MCF 10A (cell line): ENCODE measurements at regions not wholly inside any gene's neighbourhood (a gene's known extent, or its start where the extent isn't known, plus 50 kb on each side); places are given as distances from the start of the nearest gene placed in this dataset.

Experiments used
- BruUV-seq: library from RNA; stranded (reverse); fragments of 400-500 nt; replicated peaks from 2 replicates; lab custom pipeline; 2021; lab: Mats Ljungman, UMichigan
- CTCF ChIA-PET: fragments of 300-600 bp; sonication (Branson Sonifier 250); formaldehyde crosslinking; extraction: SDS; loops from one replicate; lab custom pipeline; 2021; ENCODE audit warnings: antibody characterized with exemption, inconsistent platforms; lab: Yijun Ruan, JAX
- POLR2A ChIA-PET: fragments of 300-600, 350-650 bp; sonication (Branson Sonifier 250); formaldehyde crosslinking; extraction: SDS; loops from one replicate; lab custom pipeline; 2020; ENCODE audit warnings: antibody characterized with exemption, inconsistent platforms; lab: Yijun Ruan, JAX
- DNase-seq: peaks from one replicate; pipeline ENCODE4 v3.0.0-alpha.2; 2018; ENCODE audit not compliant: unreplicated experiment
- H3K27ac Mint-ChIP-seq: one replicate; pipeline ENCODE4 v1.8.0; 2022; ENCODE audit warnings: mild to moderate bottlenecking, low read depth, mixed read lengths; ENCODE audit not compliant: unreplicated experiment
- H3K27me3 Mint-ChIP-seq: one replicate; pipeline ENCODE4 v1.8.0; 2022; ENCODE audit warnings: mixed read lengths; ENCODE audit not compliant: insufficient read depth, unreplicated experiment
- H3K36me3 Mint-ChIP-seq: one replicate; pipeline ENCODE4 v1.8.0; 2022; ENCODE audit warnings: mild to moderate bottlenecking, moderate library complexity, mixed read lengths; ENCODE audit not compliant: insufficient read depth, unreplicated experiment
- H3K4me1 Mint-ChIP-seq: one replicate; pipeline ENCODE4 v1.8.0; 2022; ENCODE audit warnings: mixed read lengths; ENCODE audit not compliant: insufficient read depth, unreplicated experiment
- H3K4me3 Mint-ChIP-seq: one replicate; pipeline ENCODE4 v1.8.0; 2022; ENCODE audit warnings: mild to moderate bottlenecking, moderate library complexity, mixed read lengths; ENCODE audit not compliant: unreplicated experiment
- H3K9me3 Mint-ChIP-seq: one replicate; pipeline ENCODE4 v1.8.0; 2022; ENCODE audit warnings: mixed read lengths; ENCODE audit not compliant: unreplicated experiment
- intact Hi-C: fragments of 100-400 bp; cut with micrococcal nuclease; formaldehyde crosslinking; loops from 2 replicates; pipeline ENCODE4 v1.14.1; 2022
- TF ChIP-seq, protein P1 (sequence below): fragments of 200-600 bp; IDR thresholded peaks from one replicate; pipeline ENCODE4 v1.8.0; 2022; ENCODE audit warnings: antibody characterized with exemption, mild to moderate bottlenecking; ENCODE audit not compliant: unreplicated experiment

DNA sequence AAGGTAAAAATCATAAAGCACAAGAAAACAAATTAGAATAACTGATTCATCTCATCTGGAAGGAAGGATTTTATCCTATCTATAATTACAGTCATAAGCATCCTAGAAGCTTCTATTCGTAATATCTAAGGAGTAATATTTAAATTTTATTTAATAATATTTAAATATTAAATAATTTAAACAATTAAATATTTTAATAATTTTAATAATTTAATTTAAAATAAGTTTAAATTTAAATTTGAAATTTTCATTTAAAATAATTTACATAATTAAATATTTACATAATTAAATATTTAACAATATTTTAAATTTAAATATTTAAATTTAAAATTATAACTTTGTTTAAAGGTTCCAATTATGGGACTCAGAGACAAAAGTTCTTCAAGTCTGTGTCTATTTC is 127.5 kb upstream of the GK2 start:
- no peaks in the 10 kb centered on the region for H3K36me3 Mint-ChIP-seq
- TF ChIP-seq, protein P1, sequence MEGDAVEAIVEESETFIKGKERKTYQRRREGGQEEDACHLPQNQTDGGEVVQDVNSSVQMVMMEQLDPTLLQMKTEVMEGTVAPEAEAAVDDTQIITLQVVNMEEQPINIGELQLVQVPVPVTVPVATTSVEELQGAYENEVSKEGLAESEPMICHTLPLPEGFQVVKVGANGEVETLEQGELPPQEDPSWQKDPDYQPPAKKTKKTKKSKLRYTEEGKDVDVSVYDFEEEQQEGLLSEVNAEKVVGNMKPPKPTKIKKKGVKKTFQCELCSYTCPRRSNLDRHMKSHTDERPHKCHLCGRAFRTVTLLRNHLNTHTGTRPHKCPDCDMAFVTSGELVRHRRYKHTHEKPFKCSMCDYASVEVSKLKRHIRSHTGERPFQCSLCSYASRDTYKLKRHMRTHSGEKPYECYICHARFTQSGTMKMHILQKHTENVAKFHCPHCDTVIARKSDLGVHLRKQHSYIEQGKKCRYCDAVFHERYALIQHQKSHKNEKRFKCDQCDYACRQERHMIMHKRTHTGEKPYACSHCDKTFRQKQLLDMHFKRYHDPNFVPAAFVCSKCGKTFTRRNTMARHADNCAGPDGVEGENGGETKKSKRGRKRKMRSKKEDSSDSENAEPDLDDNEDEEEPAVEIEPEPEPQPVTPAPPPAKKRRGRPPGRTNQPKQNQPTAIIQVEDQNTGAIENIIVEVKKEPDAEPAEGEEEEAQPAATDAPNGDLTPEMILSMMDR = no peak
- H3K4me3 Mint-ChIP-seq = no peak overlapping the region
- DNase-seq = no peak
- no peak overlapping the region for H3K27ac Mint-ChIP-seq
- no TSS peak for BruUV-seq
- peaks cover 29% of the 10 kb centered on the region for H3K27me3 Mint-ChIP-seq
- H3K9me3 Mint-ChIP-seq = no peaks in the 10 kb centered on the region
- intact Hi-C loops = no loop called here
- CTCF ChIA-PET = no interaction called here
- no peaks in the 10 kb centered on the region for H3K4me1 Mint-ChIP-seq
- POLR2A ChIA-PET = no interaction called here

DNA sequence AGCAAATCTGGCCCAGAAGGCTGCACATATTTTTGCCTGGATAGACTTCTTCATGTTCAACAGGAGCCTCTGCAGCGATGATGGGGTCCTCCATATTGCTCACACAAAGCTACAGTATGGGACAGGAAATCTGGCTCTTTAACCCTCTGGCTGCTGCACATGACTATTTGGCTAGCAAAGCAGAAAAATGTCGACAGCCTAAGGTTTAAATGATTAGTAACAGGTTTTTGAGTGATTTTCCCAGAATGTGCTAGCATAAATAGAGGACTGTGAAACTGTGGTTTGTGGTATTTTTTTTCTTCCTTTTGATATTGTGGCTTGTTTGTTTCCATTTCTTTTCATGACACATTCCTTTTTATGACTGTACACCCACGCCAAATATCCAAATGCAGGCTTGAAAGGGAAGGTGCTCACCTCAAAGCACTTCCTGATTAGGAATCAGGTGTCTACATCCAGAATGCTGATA is 120.2 kb upstream of the GK2 start:
- ChIA-PET CTCF (no interaction called here), POLR2A (interaction anchor here (1.0 kb wide), 1 partner anchor 10 kb away, joined by 4 read pairs; no protein-coding TSS in a partner anchor)
- Mint-ChIP-seq H3K4me1 (no peaks in the 10 kb centered on the region), H3K36me3 (no peaks in the 10 kb centered on the region), H3K27ac (no peak overlapping the region), H3K9me3 (no peaks in the 10 kb centered on the region), H3K27me3 (peaks cover 33% of the 10 kb centered on the region), H3K4me3 (no peak overlapping the region)
- no TSS peak for BruUV-seq
- intact Hi-C loops = no loop called here
- peak; percentile 46 for DNase-seq
- TF ChIP-seq, protein P1 = no peak

DNA sequence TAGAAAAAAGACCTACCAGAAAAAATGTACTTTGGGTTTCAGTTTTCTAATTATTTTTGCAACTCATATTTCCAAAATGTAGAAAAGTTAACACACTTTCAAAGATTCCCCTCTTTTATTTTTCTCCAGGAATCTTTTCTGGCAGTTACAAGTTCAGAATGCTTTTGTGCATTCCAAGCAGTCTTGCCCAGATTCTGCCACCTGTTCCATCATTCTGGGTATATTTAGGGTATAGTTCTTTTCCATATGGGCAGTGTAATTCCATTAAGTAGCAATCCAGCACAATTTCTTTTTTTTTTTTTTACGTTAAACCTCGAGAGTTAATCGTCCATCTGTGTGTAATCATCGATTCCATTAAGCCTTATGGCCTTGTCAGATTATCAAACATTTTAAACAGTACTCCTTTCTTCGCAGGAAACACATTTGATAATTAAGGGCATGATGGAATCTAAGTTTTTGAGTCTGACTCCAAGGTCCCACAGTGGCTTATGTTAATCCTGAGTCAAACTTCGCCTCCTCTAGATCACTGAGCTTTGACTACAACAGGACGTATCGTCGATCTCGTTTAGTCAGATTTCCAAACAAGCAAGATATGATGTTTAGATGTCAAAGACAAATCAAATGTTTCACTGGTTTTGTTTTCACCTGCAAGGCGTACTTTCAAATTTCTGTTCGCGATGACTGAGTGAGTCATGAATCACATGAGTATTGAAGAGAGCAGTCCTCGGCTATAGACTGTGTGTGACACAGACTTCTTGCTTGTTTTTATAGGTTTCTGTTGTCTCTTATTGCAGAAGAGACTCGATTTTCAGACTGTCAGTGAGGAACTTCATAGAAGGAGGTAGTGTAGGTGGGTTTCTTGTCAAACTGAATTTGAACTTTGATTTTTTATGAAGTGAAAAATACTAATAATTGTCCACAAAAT is 118.9 kb upstream of the GK2 start:
- Mint-ChIP-seq H3K27ac (no peak overlapping the region), H3K36me3 (no peaks in the 10 kb centered on the region), H3K27me3 (peaks cover 33% of the 10 kb centered on the region), H3K4me1 (no peaks in the 10 kb centered on the region), H3K4me3 (no peak overlapping the region), H3K9me3 (no peaks in the 10 kb centered on the region)
- ChIA-PET CTCF (no interaction called here), POLR2A (no interaction called here)
- intact Hi-C loops = no loop called here
- TF ChIP-seq, protein P1 = no peak
- no TSS peak for BruUV-seq
- no peak for DNase-seq

DNA sequence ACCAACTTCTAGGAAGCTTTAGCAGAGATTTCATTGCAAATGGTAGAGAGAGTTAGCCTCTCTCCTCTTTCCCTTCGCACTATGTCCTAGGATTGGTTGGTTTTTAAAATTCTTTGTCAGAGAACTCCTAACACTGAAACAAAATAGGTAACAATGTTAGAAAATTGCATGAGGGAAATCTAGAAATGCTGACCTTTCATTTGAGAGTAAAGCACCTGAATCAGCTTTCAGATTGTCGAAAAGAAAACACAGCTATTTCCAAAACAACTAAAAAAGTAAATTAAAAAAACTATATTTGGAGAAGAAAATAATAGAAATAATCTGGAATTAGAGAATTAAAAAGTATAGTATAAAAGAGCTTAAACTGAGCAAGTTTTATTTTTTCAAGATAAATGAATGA is 108.1 kb upstream of the GK2 start:
- POLR2A ChIA-PET = no interaction called here
- Mint-ChIP-seq H3K36me3 (no peaks in the 10 kb centered on the region), H3K27me3 (peaks cover 25% of the 10 kb centered on the region), H3K4me1 (no peaks in the 10 kb centered on the region), H3K27ac (no peak overlapping the region), H3K9me3 (no peaks in the 10 kb centered on the region), H3K4me3 (no peak overlapping the region)
- DNase-seq = no peak
- BruUV-seq = no TSS peak
- CTCF ChIA-PET = interaction anchor here (0.6 to 1.3 kb wide), 4 partner anchors 20 to 474 kb away, joined by 3 to 4 read pairs (median 4); no protein-coding TSS in a partner anchor
- TF ChIP-seq, protein P1 = no peak
- intact Hi-C loops = no loop called here
